HCT116 (cell line): ENCODE measurements at regions not wholly inside any gene's neighbourhood (a gene's known extent, or its start where the extent isn't known, plus 50 kb on each side); places are given as distances from the start of the nearest gene placed in this dataset.

ENCODE experiments used
- ATAC-seq: fragments of 200-7000 bp; cut with Tn5 transposase; 2 replicates; pipeline ENCODE4 v1.9.1; 2020; ENCODE audit warnings: mild to moderate bottlenecking, moderate library complexity
- BruUV-seq: library from RNA; stranded (reverse); fragments of 400-500 nt; replicated peaks from 2 replicates; lab custom pipeline; 2021; lab: Mats Ljungman, UMichigan
- CTCF ChIA-PET: fragments of 300-600 bp; sonication (Branson Sonifier 250); formaldehyde crosslinking; loops from one replicate; lab custom pipeline; 2021; ENCODE audit warnings: antibody characterized with exemption; lab: Charles Lee
- POLR2A ChIA-PET: fragments of 300-600, 350-600 bp; sonication (Branson Sonifier 250); formaldehyde crosslinking; loops from one replicate; lab custom pipeline; 2021; ENCODE audit warnings: antibody characterized with exemption; lab: Charles Lee
- RAD21 ChIA-PET, 2 experiments: fragments of 300-600 bp; sonication (Branson Sonifier 250); formaldehyde crosslinking; loops; one replicate each; lab custom pipeline; 2023; ENCODE audit warnings: low total read pairs in 2 of 2; ENCODE audit not compliant: uncharacterized antibody in 2 of 2, unreplicated experiment in 2 of 2, low non-redundant PET in 1 of 2; lab: Charles Lee
- DNase-seq: peaks from one replicate; pipeline ENCODE4 v3.0.0-alpha.2; 2010; ENCODE audit warnings: low read depth, low spot score
- H2AFZ ChIP-seq: fragments of 200-600 bp; shearing (Covaris generic), sonication (generic); 2 replicates; pipeline ENCODE4 v1.6.1; 2017; ENCODE audit warnings: low read depth, mixed run types, mixed read lengths, antibody characterized with exemption, low read length; ENCODE audit not compliant: poor library complexity, severe bottlenecking
- H3K27ac ChIP-seq: 2 replicates; pipeline ENCODE4 v1.5.1; 2012; ENCODE audit warnings: low read depth, low read length
- H3K27me3 ChIP-seq: fragments of 200-600 bp; sonication (generic); 2 replicates; pipeline ENCODE4 v1.6.1; 2016; ENCODE audit warnings: mixed run types, low read length, mixed read lengths; ENCODE audit not compliant: insufficient read depth
- H3K36me3 ChIP-seq, 2 experiments: fragments of 200-500 bp in 1 of 2; fragments of 200-600 bp in 1 of 2; sonication (Bioruptor generic) in 1 of 2; sonication (generic) in 1 of 2; 2 replicates each; pipeline versions ENCODE4 v1.5.1 to v1.6.1; 2014 to 2016; ENCODE audit warnings: low read length in 2 of 2, inconsistent platforms in 1 of 2, mixed read lengths in 1 of 2, mixed run types in 1 of 2; ENCODE audit not compliant: insufficient read depth in 2 of 2, control insufficient read depth in 1 of 2
- H3K4me1 ChIP-seq, 2 experiments: fragments of 200-600 bp in 1 of 2; sonication (generic) in 1 of 2; 2 replicates each; pipeline versions ENCODE4 v1.5.1 to v1.6.1; 2012 to 2017; ENCODE audit warnings: low read length in 2 of 2, inconsistent platforms in 1 of 2, mild to moderate bottlenecking in 1 of 2, mixed read lengths in 1 of 2, mixed run types in 1 of 2, moderate library complexity in 1 of 2; ENCODE audit not compliant: insufficient read depth in 2 of 2, control insufficient read depth in 1 of 2
- H3K4me2 ChIP-seq: fragments of 200-600 bp; sonication (generic); 2 replicates; pipeline ENCODE4 v1.6.1; 2017; ENCODE audit warnings: mixed run types, low read length, mixed read lengths
- H3K4me3 ChIP-seq, 2 experiments: fragments of 200-600 bp in 1 of 2; sonication (generic) in 1 of 2; replicated peaks in 1 of 2; 2 replicates each; pipeline ENCODE4 v1.5.1; 2011 to 2016; ENCODE audit warnings: low read length in 2 of 2, control low read depth in 1 of 2, low read depth in 1 of 2, mild to moderate bottlenecking in 1 of 2, mixed read lengths in 1 of 2, mixed run types in 1 of 2
- H3K79me2 ChIP-seq: fragments of 200-600 bp; sonication (generic); 2 replicates; pipeline ENCODE4 v1.6.1; 2017; ENCODE audit warnings: mild to moderate bottlenecking, mixed run types, low read length, moderate library complexity, mixed read lengths; ENCODE audit not compliant: insufficient read depth
- H3K9ac ChIP-seq: fragments of 200-600 bp; sonication (generic); 2 replicates; pipeline ENCODE4 v1.6.1; 2016; ENCODE audit warnings: low read length, mixed read lengths
- H3K9me2 ChIP-seq: fragments of 200-600 bp; sonication (generic), shearing (Covaris generic); 2 replicates; pipeline ENCODE4 v1.6.1; 2017; ENCODE audit warnings: mixed run types, mild to moderate bottlenecking, moderate library complexity; ENCODE audit not compliant: insufficient read depth
- H3K9me3 ChIP-seq, 2 experiments: fragments of 200-500 bp in 1 of 2; fragments of 200-600 bp in 1 of 2; sonication (Bioruptor generic) in 1 of 2; sonication (generic) in 1 of 2; 2 replicates each; pipeline ENCODE4 v1.6.1; 2014 to 2017; ENCODE audit warnings: low read length in 2 of 2, mixed read lengths in 2 of 2, inconsistent platforms in 1 of 2, low read depth in 1 of 2, mild to moderate bottlenecking in 1 of 2, mixed run types in 1 of 2, moderate library complexity in 1 of 2; ENCODE audit not compliant: control insufficient read depth in 1 of 2, insufficient read depth in 1 of 2
- H4K20me1 ChIP-seq: fragments of 200-600 bp; sonication (generic), shearing (Covaris generic); 2 replicates; pipeline ENCODE4 v1.6.1; 2017; ENCODE audit warnings: mixed run types, mild to moderate bottlenecking, moderate library complexity; ENCODE audit not compliant: insufficient read depth
- CBX3 ChIP-seq: IDR thresholded peaks from 2 replicates; pipeline ENCODE4 v1.6.1; 2012; ENCODE audit warnings: low read depth
- EGR1 ChIP-seq: IDR thresholded peaks from 2 replicates; pipeline ENCODE4 v1.6.1; 2012; ENCODE audit warnings: low read depth
- ELF1 ChIP-seq: IDR thresholded peaks from 2 replicates; pipeline ENCODE4 v1.6.1; 2012; ENCODE audit warnings: low read depth, borderline replicate concordance
- EZH2phosphoT487 ChIP-seq: fragments of 200-600 bp; IDR thresholded peaks from 2 replicates; pipeline ENCODE4 v1.6.1; 2018; ENCODE audit warnings: antibody characterized with exemption, borderline replicate concordance
- FOSL1 ChIP-seq: IDR thresholded peaks from 2 replicates; pipeline ENCODE4 v1.6.1; 2012; ENCODE audit warnings: low read depth
- JUND ChIP-seq: IDR thresholded peaks from 2 replicates; pipeline ENCODE4 v1.6.1; 2012
- POLR2A ChIP-seq: IDR thresholded peaks from 2 replicates; pipeline ENCODE4 v1.7.0; 2011; ENCODE audit warnings: borderline replicate concordance; ENCODE audit not compliant: insufficient read depth, insufficient read length; ENCODE audit errors: extremely low read depth
- SIN3A ChIP-seq: IDR thresholded peaks from 2 replicates; pipeline ENCODE4 v1.6.1; 2012; ENCODE audit warnings: low read depth
- SP1 ChIP-seq: IDR thresholded peaks from 2 replicates; pipeline ENCODE4 v1.6.1; 2012; ENCODE audit warnings: low read depth
- SRF ChIP-seq: IDR thresholded peaks from 2 replicates; pipeline ENCODE4 v1.6.1; 2012; ENCODE audit warnings: low read depth
- YY1 ChIP-seq: IDR thresholded peaks from 2 replicates; pipeline ENCODE4 v1.6.1; 2011; ENCODE audit warnings: low read length, low read depth, moderate library complexity, mild to moderate bottlenecking; ENCODE audit not compliant: insufficient replicate concordance; ENCODE audit errors: extremely low read depth
- intact Hi-C: fragments of 100-400 bp; cut with micrococcal nuclease; formaldehyde crosslinking; loops from 2 replicates; pipeline ENCODE4 v1.10.0; 2022
- TF ChIP-seq, protein P1 (sequence below): IDR thresholded peaks from 2 replicates; pipeline ENCODE4 v1.6.1; 2012; ENCODE audit warnings: low read depth
- TF ChIP-seq, protein P2 (sequence below): IDR thresholded peaks from 2 replicates; pipeline ENCODE4 v1.6.1; 2011; ENCODE audit warnings: mild to moderate bottlenecking, low read length, moderate library complexity; ENCODE audit not compliant: insufficient replicate concordance; ENCODE audit errors: extremely low read depth
- TF ChIP-seq, protein P3 (sequence below): IDR thresholded peaks from 2 replicates; pipeline ENCODE4 v1.6.1; 2012
- TF ChIP-seq, protein P4 (sequence below): IDR thresholded peaks from 2 replicates; pipeline ENCODE4 v1.6.1; 2012
- TF ChIP-seq, protein P5 (sequence below), 3 experiments: fragments of 200-600 bp in 1 of 3; sonication (generic) in 1 of 3; IDR thresholded peaks in 2 of 3; conservative IDR thresholded peaks in 1 of 3; 2 replicates each; pipeline ENCODE4 v1.5.1; 2012 to 2017; ENCODE audit warnings: low read depth in 2 of 3, low read length in 2 of 3, antibody characterized with exemption in 1 of 3, borderline replicate concordance in 1 of 3, control low read depth in 1 of 3, mild to moderate bottlenecking in 1 of 3, mixed read lengths in 1 of 3, mixed run types in 1 of 3, moderate library complexity in 1 of 3; ENCODE audit not compliant: insufficient read depth in 1 of 3

DNA sequence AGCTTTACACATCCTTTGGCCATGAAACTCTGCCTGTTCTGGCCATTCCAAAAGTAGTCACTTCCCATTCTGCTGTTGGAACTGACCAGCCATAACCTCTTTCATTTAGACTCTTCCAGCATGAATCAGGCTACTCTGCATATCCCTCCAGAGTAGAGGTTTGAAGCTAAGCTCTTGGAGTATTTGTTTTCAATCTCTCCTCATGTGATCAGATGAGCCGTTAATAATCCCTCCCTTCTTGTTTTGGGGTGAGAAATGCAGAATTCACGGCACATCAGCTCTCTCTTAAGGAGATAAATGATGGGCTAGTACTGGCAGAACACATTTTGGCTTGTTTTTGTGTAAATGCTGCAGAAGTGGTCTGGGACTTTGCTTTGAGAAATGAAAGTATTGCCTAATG, 519.9 kb downstream of the PCDH17 start:
- no peaks in the 10 kb centered on the region for H3K4me1 ChIP-seq
- CTCF ChIA-PET = no interaction called here
- RAD21 ChIA-PET = no interaction called here
- H3K9me3 ChIP-seq = peaks cover 3 to 15% of the 10 kb centered on the region in 2 experiments; a peak in 2 of 4 replicates
- BruUV-seq = no TSS peak
- H3K27ac ChIP-seq = no peak overlapping the region
- H3K4me2 ChIP-seq = no peak overlapping the region
- H3K9ac ChIP-seq = no peak overlapping the region
- H4K20me1 ChIP-seq = no peaks in the 10 kb centered on the region
- DNase-seq = no peak
- no peaks in the 10 kb centered on the region for H3K27me3 ChIP-seq
- no peak overlapping the region for H3K4me3 ChIP-seq
- no peaks in the 10 kb centered on the region for H3K79me2 ChIP-seq
- TF ChIP-seq SIN3A (no peak), FOSL1 (no peak), POLR2A (no peak), JUND (no peak), CBX3 (no peak), SRF (no peak), YY1 (no peak), EGR1 (no peak), ELF1 (no peak), EZH2phosphoT487 (no peak), SP1 (no peak)
- TF ChIP-seq, protein P1, sequence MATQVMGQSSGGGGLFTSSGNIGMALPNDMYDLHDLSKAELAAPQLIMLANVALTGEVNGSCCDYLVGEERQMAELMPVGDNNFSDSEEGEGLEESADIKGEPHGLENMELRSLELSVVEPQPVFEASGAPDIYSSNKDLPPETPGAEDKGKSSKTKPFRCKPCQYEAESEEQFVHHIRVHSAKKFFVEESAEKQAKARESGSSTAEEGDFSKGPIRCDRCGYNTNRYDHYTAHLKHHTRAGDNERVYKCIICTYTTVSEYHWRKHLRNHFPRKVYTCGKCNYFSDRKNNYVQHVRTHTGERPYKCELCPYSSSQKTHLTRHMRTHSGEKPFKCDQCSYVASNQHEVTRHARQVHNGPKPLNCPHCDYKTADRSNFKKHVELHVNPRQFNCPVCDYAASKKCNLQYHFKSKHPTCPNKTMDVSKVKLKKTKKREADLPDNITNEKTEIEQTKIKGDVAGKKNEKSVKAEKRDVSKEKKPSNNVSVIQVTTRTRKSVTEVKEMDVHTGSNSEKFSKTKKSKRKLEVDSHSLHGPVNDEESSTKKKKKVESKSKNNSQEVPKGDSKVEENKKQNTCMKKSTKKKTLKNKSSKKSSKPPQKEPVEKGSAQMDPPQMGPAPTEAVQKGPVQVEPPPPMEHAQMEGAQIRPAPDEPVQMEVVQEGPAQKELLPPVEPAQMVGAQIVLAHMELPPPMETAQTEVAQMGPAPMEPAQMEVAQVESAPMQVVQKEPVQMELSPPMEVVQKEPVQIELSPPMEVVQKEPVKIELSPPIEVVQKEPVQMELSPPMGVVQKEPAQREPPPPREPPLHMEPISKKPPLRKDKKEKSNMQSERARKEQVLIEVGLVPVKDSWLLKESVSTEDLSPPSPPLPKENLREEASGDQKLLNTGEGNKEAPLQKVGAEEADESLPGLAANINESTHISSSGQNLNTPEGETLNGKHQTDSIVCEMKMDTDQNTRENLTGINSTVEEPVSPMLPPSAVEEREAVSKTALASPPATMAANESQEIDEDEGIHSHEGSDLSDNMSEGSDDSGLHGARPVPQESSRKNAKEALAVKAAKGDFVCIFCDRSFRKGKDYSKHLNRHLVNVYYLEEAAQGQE = no peak
- TF ChIP-seq, protein P2, sequence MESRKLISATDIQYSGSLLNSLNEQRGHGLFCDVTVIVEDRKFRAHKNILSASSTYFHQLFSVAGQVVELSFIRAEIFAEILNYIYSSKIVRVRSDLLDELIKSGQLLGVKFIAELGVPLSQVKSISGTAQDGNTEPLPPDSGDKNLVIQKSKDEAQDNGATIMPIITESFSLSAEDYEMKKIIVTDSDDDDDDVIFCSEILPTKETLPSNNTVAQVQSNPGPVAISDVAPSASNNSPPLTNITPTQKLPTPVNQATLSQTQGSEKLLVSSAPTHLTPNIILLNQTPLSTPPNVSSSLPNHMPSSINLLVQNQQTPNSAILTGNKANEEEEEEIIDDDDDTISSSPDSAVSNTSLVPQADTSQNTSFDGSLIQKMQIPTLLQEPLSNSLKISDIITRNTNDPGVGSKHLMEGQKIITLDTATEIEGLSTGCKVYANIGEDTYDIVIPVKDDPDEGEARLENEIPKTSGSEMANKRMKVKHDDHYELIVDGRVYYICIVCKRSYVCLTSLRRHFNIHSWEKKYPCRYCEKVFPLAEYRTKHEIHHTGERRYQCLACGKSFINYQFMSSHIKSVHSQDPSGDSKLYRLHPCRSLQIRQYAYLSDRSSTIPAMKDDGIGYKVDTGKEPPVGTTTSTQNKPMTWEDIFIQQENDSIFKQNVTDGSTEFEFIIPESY = no peak
- TF ChIP-seq, protein P3, sequence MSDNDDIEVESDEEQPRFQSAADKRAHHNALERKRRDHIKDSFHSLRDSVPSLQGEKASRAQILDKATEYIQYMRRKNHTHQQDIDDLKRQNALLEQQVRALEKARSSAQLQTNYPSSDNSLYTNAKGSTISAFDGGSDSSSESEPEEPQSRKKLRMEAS = no peak
- TF ChIP-seq, protein P4, sequence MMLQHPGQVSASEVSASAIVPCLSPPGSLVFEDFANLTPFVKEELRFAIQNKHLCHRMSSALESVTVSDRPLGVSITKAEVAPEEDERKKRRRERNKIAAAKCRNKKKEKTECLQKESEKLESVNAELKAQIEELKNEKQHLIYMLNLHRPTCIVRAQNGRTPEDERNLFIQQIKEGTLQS = no peak
- TF ChIP-seq, protein P5, sequence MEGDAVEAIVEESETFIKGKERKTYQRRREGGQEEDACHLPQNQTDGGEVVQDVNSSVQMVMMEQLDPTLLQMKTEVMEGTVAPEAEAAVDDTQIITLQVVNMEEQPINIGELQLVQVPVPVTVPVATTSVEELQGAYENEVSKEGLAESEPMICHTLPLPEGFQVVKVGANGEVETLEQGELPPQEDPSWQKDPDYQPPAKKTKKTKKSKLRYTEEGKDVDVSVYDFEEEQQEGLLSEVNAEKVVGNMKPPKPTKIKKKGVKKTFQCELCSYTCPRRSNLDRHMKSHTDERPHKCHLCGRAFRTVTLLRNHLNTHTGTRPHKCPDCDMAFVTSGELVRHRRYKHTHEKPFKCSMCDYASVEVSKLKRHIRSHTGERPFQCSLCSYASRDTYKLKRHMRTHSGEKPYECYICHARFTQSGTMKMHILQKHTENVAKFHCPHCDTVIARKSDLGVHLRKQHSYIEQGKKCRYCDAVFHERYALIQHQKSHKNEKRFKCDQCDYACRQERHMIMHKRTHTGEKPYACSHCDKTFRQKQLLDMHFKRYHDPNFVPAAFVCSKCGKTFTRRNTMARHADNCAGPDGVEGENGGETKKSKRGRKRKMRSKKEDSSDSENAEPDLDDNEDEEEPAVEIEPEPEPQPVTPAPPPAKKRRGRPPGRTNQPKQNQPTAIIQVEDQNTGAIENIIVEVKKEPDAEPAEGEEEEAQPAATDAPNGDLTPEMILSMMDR (IDR thresholded peaks at IDR 0.05 in 2 of 3, conservative IDR thresholded peaks at IDR 0.05 in 1 of 3; ENCODE audit: borderline replicate concordance in 1 of 3, insufficient read depth in 1 of 3, low read depth in 2 of 3, low read length in 2 of 3) = no peak
- H3K36me3 ChIP-seq = no peaks in the 10 kb centered on the region
- H2AFZ ChIP-seq = no peak overlapping the region
- POLR2A ChIA-PET = no interaction called here
- ATAC-seq = no peak
- intact Hi-C loops = no loop called here
- no peaks in the 10 kb centered on the region for H3K9me2 ChIP-seq
